Fibroblast of villous mesenchyme (primary cell): ENCODE measurements at regions not wholly inside any gene's neighbourhood (a gene's known extent, or its start where the extent isn't known, plus 50 kb on each side); places are given as distances from the start of the nearest gene placed in this dataset.
A peak's percentile ranks its signal among the peaks of the same experiment; 100 is the strongest.

Experiments used
- DNase-seq: peaks from one replicate; pipeline ENCODE4 v3.0.0-alpha.2; 2010; ENCODE audit warnings: low read depth
- H3K4me3 ChIP-seq: 2 replicates; pipeline ENCODE4 v1.5.1; 2011; ENCODE audit warnings: low read depth, mild to moderate bottlenecking, low read length
- CTCF ChIP-seq: IDR thresholded peaks from 2 replicates; pipeline ENCODE4 v1.5.1; 2012; ENCODE audit warnings: low read depth, mild to moderate bottlenecking, low read length; ENCODE audit not compliant: insufficient read depth

DNA sequence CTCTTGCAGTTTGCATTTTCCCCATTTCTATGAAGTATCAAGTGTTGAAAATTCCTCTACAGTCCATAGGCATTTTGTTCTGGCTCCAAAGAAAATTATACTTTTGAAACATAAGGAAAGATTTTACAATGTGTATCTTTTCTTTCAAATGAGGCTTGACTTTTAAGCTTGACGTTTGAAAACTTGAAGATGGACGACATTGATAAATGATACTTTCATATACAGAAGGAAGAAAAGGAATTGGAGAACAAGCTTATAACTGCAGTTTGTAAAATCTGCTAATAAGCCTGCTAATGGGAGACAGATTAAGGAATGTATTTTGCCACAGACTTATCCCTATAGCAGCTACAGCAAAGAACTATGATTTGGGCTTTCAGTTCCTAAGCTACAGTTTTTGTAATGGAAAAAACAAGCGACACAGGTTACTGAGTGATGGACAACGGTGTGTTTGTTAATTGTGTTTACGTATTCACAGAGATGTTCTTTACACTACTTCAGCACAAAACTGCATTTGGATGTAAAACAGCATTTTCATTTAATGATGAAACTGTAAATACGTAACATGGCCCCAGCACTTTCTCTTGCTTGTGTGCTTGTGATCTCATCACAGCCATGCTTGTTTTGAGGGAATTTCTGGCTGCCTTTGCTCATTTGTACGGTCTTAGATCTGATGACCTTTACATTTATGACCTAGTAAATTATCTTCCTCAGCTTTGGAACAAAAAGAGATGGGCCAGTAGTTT lies 83.2 kb upstream of the FAT1 start:
- H3K4me3 ChIP-seq: no peak overlapping the region
- TF ChIP-seq CTCF: no peak
- peak; percentile 69 for DNase-seq

DNA sequence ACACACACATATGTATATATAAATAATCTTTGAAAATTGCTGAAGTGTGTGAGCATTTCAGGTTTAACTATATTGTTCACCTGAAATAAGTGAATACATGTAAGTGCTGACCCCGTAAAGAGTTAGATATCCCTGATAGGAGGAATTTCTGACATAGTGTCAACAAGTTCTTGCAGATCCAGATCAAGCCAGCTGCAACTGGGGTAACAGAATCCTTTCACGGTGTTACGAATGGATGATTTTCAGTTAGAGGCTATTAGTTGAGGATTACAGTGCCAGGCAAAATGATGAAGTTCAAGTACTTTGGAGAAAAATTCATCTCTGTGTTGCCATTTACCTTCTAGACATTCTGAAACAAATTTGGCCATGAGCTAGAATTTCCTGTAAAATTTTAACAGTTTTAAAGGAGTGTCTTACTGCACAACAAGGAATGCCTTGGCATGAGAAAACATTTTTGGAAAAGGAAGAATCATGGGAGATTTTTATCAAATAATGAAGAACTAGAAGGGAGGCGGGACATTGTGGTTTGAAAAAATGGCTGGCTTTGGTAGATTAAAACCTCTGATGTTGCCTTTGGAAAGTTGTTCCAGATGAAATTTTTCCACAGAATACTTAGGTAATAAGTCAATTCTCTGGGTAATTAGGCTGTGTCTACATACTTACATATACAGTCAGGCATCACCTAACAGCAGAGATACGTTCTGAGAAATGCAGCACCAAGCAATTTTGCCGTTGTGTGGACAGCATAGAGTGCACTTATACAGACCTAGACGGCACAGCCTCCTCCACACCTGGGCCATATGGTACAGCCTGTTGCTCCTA lies 84.4 kb upstream of the FAT1 start:
- TF ChIP-seq CTCF: no peak
- no peak overlapping the region for H3K4me3 ChIP-seq
- DNase-seq: no peak

DNA sequence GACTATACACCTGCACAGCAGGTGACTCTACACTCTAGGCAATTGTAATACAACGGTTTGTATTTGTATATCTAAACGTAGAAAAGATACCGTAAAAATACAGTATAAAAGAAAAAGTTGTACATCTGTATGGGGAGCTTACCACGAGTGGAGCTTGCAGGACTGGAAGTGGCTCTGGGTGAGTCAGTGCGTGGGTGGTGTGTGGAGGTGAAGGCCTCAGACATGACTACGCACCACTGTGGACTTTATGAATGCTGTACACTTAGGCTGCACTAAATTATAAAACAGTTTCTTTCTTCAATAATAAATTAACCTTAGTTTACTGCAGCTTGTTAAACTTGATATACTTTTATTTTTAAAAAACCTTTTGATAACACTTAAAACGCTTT lies 85.0 kb upstream of the FAT1 start:
- DNase-seq: peak; percentile 71
- TF ChIP-seq CTCF: no peak
- H3K4me3 ChIP-seq: no peak overlapping the region

DNA sequence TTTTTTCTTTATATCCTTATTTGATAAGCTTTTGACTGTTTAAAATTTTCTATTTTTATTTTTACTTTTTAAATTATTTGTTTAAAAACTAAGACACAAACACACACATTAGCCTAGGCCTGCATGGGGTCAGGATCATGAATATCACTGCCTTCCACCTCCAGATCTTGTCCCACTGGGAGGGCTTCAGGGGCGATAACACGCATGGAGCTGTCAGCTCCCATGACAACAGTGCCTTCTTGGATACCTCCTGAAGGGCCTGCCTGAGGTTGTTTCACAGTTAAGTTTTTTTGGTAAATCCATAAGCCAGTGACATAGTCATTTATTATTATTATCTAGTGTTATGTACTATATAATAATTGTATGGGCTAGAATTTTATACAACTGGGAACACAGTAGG lies 85.4 kb upstream of the FAT1 start:
- TF ChIP-seq CTCF: no peak
- DNase-seq: no peak
- H3K4me3 ChIP-seq: no peak overlapping the region

GRCh38 chr4:186810613-186811150 lies 87.0 kb upstream of the FAT1 start:
- no peak for TF ChIP-seq CTCF
- no peak for DNase-seq
- H3K4me3 ChIP-seq: no peak overlapping the region

DNA sequence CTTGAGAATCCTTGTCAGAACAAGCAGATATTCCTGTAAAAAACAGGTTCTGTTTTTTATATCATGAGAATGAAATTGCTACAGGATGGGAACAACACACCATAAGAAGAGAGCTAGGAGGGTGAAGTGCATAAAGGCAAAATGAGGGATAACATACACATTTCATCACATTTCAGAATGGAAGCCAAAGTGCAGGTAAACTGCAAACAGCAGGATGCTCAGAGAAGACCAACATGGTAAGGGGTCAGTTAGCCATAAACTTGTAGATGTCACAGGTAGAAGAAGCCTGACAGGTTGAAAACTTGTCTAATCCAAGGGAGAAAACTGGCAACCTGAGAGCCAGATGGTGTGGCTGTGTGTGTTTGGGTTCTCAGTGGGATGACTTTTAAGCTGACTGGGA lies 88.9 kb upstream of the FAT1 start:
- no peak overlapping the region for H3K4me3 ChIP-seq
- TF ChIP-seq CTCF: no peak

More for the DNA sequence above, 88.9 kb upstream of the FAT1 start:
- DNase-seq: no peak
